Loucy (cell line): ENCODE measurements at regions not wholly inside any gene's neighbourhood (a gene's known extent, or its start where the extent isn't known, plus 50 kb on each side); places are given as distances from the start of the nearest gene placed in this dataset.

Source experiments
- CTCF ChIP-seq: fragments of 200-600 bp; sonication (generic); conservative IDR thresholded peaks from 2 replicates; pipeline ENCODE4 v1.5.1; 2014; ENCODE audit warnings: mild to moderate bottlenecking, antibody characterized with exemption, low read length
- EZH2phosphoT487 ChIP-seq: fragments of 200-600 bp; IDR thresholded peaks from 2 replicates; pipeline ENCODE4 v1.6.1; 2018; ENCODE audit warnings: antibody characterized with exemption, mild to moderate bottlenecking, moderate library complexity, borderline replicate concordance

- TF ChIP-seq CTCF (no peak), EZH2phosphoT487 (no peak)
Measured at GRCh38 chr3:164416491-164417222, 661.6 kb downstream of the SI start.
